BE2C (cell line): ENCODE measurements at regions not wholly inside any gene's neighbourhood (a gene's known extent, or its start where the extent isn't known, plus 50 kb on each side); places are given as distances from the start of the nearest gene placed in this dataset.

Experiments used
- DNase-seq: peaks from one replicate; pipeline ENCODE4 v3.0.0-alpha.2; 2020
- H3K27me3 ChIP-seq: fragments of 250-450 bp; sonication (Bioruptor Pico); 2 replicates; pipeline ENCODE4 v1.5.1; 2020; ENCODE audit warnings: mild to moderate bottlenecking
- H3K36me3 ChIP-seq: fragments of 250-450 bp; sonication (Bioruptor Pico); 2 replicates; pipeline ENCODE4 v1.5.1; 2020; ENCODE audit warnings: mild to moderate bottlenecking
- H3K4me1 ChIP-seq: fragments of 250-450 bp; sonication (Bioruptor Pico); 2 replicates; pipeline ENCODE4 v1.5.1; 2020
- H3K4me3 ChIP-seq: 2 replicates; pipeline ENCODE4 v1.5.1; 2011; ENCODE audit warnings: low read depth, low read length
- H3K9me3 ChIP-seq: fragments of 250-450 bp; sonication (Bioruptor Pico); 2 replicates; pipeline ENCODE4 v1.5.1; 2020
- TF ChIP-seq, protein P1 (sequence below): IDR thresholded peaks from 2 replicates; pipeline ENCODE4 v1.5.1; 2012; ENCODE audit warnings: mild to moderate bottlenecking, low read depth, low read length

DNA sequence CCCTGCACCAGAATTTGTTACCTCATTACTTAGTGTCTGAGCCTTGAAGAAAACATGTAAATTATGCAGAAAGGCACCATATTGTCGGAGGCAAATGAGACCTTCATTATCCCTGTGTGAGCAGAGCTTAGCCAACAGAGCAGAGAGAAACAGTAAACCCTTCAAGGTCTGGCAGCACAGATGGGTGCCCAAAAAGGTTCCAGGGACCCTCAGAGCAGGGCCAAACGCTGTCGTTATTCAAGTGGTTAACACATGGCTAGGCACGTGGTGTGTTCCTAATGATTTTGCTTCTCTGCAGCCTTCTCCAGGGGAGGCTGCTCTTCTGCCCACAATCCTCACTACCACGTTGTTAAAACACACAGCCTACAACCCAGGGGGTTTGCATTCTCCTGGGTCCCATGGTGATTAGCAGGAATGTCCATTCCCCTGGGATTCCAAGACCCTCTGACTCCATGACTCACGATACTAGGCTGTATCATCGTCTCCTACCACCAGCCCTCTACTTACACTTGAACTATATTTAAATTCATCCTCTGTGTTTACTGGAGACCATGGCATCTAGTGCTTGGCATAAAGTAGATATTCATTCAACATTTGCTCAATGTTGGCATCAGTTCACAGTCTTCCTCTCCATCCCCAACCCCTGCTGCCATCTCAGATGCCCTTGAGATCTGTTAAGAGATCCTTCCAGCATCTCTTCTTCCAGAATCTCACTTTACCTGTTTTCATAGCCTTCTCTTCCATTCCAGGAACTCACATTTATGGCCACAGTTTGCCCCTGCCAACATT, 174.5 kb upstream of the RAD23B start:
- Histone ChIP-seq H3K4me3 (no peak overlapping the region), H3K9me3 (no peaks in the 10 kb centered on the region), H3K27me3 (no peaks in the 10 kb centered on the region), H3K36me3 (no peaks in the 10 kb centered on the region), H3K4me1 (no peaks in the 10 kb centered on the region)
- TF ChIP-seq, protein P1, sequence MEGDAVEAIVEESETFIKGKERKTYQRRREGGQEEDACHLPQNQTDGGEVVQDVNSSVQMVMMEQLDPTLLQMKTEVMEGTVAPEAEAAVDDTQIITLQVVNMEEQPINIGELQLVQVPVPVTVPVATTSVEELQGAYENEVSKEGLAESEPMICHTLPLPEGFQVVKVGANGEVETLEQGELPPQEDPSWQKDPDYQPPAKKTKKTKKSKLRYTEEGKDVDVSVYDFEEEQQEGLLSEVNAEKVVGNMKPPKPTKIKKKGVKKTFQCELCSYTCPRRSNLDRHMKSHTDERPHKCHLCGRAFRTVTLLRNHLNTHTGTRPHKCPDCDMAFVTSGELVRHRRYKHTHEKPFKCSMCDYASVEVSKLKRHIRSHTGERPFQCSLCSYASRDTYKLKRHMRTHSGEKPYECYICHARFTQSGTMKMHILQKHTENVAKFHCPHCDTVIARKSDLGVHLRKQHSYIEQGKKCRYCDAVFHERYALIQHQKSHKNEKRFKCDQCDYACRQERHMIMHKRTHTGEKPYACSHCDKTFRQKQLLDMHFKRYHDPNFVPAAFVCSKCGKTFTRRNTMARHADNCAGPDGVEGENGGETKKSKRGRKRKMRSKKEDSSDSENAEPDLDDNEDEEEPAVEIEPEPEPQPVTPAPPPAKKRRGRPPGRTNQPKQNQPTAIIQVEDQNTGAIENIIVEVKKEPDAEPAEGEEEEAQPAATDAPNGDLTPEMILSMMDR = no peak
- DNase-seq = no peak

- H3K9me3 ChIP-seq = no peaks in the 10 kb centered on the region
- no peaks in the 10 kb centered on the region for H3K36me3 ChIP-seq
- TF ChIP-seq, protein P1 = no peak
- no peaks in the 10 kb centered on the region for H3K27me3 ChIP-seq
- DNase-seq = no peak
- no peaks in the 10 kb centered on the region for H3K4me1 ChIP-seq
- H3K4me3 ChIP-seq = no peak overlapping the region
Measured at GRCh38 chr9:107109324-107109723, 173.8 kb upstream of the RAD23B start.

DNA sequence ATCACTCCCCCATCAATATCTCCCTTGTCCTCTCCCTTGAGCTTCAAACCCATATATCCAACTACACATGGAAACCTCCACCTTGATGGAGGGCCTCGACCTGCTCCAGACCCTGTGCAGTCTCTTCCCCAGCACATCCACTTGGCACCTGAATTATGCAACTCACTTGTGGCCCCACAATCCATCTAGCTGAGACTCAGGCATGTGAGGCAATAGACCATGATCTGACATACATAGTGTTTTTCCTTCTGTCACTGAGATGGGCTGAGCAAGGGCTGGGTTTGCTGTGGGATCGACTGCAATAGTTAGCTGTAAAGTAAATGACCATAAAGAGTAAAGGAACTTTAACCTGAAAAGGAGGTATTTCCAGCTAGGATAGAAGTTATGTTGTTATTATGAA, 172.9 kb upstream of the RAD23B start:
- Histone ChIP-seq H3K9me3 (no peaks in the 10 kb centered on the region), H3K4me1 (no peaks in the 10 kb centered on the region), H3K27me3 (no peaks in the 10 kb centered on the region), H3K4me3 (no peak overlapping the region), H3K36me3 (no peaks in the 10 kb centered on the region)
- TF ChIP-seq, protein P1 = no peak
- DNase-seq = no peak

DNA sequence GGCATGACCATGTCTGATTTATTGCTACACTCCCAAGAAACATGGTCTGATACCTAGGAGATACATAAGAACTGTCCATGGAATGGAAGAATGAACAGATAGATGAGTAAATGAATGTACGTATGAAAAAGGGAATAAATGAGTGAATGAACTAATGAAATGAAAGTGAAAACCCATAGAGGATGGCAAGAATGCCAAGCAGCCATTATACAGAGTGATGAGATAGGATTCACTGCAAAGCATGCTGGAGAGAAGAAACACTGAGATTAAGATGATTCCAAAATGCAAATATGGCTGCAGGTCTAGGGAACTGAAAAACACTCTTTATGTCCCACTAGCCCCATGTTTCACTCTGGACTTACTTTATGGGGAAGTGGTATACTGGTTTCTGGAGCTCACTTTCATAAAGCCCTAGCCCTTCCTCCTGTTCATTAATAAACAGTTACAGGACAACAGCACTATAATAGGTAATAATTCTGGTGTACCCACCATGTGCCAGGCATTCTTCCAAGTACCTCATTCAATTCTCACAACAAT, 170.3 kb upstream of the RAD23B start:
- no peaks in the 10 kb centered on the region for H3K27me3 ChIP-seq
- no peaks in the 10 kb centered on the region for H3K4me1 ChIP-seq
- H3K4me3 ChIP-seq = no peak overlapping the region
- TF ChIP-seq, protein P1 = no peak
- no peaks in the 10 kb centered on the region for H3K36me3 ChIP-seq
- no peaks in the 10 kb centered on the region for H3K9me3 ChIP-seq
- no peak for DNase-seq

GRCh38 chr9:107118863-107119624, 164.0 kb upstream of the RAD23B start:
- Histone ChIP-seq H3K4me3 (no peak overlapping the region), H3K36me3 (no peaks in the 10 kb centered on the region), H3K4me1 (no peaks in the 10 kb centered on the region), H3K27me3 (no peaks in the 10 kb centered on the region), H3K9me3 (no peaks in the 10 kb centered on the region)
- no peak for DNase-seq
- TF ChIP-seq, protein P1 = no peak

DNA sequence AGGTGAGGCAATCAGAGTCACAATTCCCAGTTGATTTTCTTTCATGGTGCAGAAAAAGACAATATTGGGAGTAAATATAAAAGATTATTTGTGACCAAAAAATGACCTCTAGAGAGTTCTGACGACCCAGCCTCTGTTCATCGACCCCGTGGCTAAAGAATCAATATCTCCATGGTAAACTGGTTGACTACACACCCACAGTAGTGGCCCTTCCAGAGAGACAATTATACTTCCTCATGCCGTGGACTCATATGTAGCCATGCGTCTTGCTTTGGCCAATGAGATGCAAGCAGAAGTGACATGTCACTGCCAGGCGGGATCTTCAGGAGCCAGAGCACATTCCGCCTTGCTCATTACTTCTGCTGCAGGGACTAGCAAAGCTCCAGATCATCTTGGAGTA, 163.3 kb upstream of the RAD23B start:
- Histone ChIP-seq H3K4me1 (no peaks in the 10 kb centered on the region), H3K27me3 (no peaks in the 10 kb centered on the region), H3K4me3 (no peak overlapping the region), H3K36me3 (no peaks in the 10 kb centered on the region), H3K9me3 (no peaks in the 10 kb centered on the region)
- no peak for DNase-seq
- TF ChIP-seq, protein P1 = no peak
